ENCODE measurements at regions not wholly inside any gene's neighbourhood (a gene's known extent, or its start where the extent isn't known, plus 50 kb on each side); places are given as distances from the start of the nearest gene placed in this dataset.

DNA sequence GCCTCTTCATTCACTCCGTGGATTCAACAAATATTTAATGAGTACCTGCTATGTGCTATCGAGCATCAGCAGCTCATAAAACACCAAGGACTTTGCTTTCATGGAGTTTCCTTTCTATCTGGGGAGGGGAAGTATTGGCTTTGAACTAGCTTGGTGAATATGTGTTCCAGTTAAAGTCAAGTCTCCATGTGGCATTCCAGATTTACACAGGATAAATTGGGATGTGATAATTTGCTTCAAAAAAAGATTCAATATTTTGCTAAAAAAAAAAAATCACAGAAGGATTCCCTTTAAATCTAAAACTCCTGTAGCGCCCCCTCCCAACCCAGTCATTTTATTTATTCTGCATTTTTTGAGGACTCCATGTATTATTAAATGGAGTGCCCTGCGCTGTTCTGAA, 346.3 kb upstream of the SLC30A5 start:
- TF ChIP-seq CTCF (IDR thresholded peaks at IDR 0.05; ENCODE audit: insufficient read depth, low read length): no peak
- no peak overlapping the region for H3K4me3 ChIP-seq (ENCODE audit: low read depth, low read length)
- DNase-seq (ENCODE audit: low read depth): no peak

- no peak for TF ChIP-seq CTCF (IDR thresholded peaks at IDR 0.05; ENCODE audit: insufficient read depth, low read length)
- no peak overlapping the region for H3K4me3 ChIP-seq (ENCODE audit: low read depth, low read length)
- DNase-seq (ENCODE audit: low read depth): no peak
Measured at GRCh38 chr5:68748101-68748500, 345.7 kb upstream of the SLC30A5 start.

DNA sequence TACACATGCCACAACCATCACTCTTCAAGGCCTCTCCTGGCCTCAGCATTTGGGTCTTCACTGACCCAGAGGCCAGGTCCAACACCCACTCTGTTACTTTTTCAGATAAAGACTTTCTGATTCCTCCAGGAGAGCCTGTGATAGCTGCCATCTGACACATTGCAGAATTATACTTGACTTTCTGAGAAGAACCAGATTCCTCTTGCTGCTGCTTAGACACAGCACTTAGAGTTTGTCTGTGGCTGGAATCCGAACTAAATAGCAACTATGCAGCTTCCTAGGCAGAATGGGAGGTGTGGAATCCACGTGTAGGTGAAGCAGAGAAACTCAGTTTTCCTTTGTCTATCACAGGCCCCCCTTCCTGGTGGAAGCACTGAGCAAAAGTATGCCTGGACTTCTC, 344.7 kb upstream of the SLC30A5 start:
- DNase-seq (ENCODE audit: low read depth): no peak
- TF ChIP-seq CTCF (IDR thresholded peaks at IDR 0.05; ENCODE audit: insufficient read depth, low read length): no peak
- H3K4me3 ChIP-seq (ENCODE audit: low read depth, low read length): no peak overlapping the region

DNA sequence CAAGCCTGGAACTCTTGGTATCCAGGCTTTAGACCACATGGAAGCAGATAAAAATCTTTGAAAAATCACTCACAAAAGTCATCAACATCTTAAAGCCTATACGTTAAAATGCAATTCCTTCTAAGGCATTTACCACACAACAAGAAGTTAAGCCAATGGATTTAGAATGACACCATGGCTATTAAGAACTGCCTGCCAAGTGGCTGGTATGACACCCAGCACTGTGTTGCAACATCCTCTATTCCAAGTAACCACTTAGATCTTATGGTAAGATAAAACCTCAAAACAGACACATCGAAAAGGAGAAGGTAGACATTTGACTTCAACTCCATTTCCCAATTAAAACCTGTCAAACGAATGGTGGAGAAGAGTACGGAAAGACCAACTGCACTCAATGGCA, 344.2 kb upstream of the SLC30A5 start:
- no peak overlapping the region for H3K4me3 ChIP-seq (ENCODE audit: low read depth, low read length)
- no peak for TF ChIP-seq CTCF (IDR thresholded peaks at IDR 0.05; ENCODE audit: insufficient read depth, low read length)
- no peak for DNase-seq (ENCODE audit: low read depth)

GRCh38 chr5:68751661-68752060, 342.2 kb upstream of the SLC30A5 start:
- DNase-seq (ENCODE audit: low read depth): no peak
- TF ChIP-seq CTCF (IDR thresholded peaks at IDR 0.05; ENCODE audit: insufficient read depth, low read length): no peak
- no peak overlapping the region for H3K4me3 ChIP-seq (ENCODE audit: low read depth, low read length)

DNA sequence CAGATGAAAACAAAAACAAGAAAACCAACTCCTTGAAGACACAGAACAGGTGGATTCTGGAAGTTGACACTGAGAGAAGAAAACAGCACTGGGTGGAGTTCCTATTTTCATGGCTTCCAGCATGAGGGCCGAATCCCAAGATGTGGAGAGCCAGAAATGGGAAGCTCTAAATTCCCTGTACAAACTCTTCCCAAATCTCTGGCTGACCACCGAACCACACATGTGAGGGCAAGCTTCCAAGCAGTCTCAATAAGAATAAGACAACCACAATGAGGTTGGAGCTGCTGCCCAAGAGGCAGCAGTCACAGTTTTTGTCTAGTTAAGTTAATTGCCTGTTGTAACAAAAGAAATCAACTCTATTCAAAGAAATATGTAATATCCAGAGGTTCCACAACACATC, 339.3 kb upstream of the SLC30A5 start:
- no peak for TF ChIP-seq CTCF (IDR thresholded peaks at IDR 0.05; ENCODE audit: insufficient read depth, low read length)
- H3K4me3 ChIP-seq (ENCODE audit: low read depth, low read length): no peak overlapping the region
- DNase-seq (ENCODE audit: low read depth): no peak

- no peak overlapping the region for H3K4me3 ChIP-seq (ENCODE audit: low read depth, low read length)
- no peak for DNase-seq (ENCODE audit: low read depth)
- TF ChIP-seq CTCF (IDR thresholded peaks at IDR 0.05; ENCODE audit: insufficient read depth, low read length): no peak
Measured at GRCh38 chr5:68755293-68755692, 338.5 kb upstream of the SLC30A5 start.

Data from fibroblast of the aortic adventitia (primary cell).